ENCODE measurements at regions not wholly inside any gene's neighbourhood (a gene's known extent, or its start where the extent isn't known, plus 50 kb on each side); places are given as distances from the start of the nearest gene placed in this dataset.

DNA sequence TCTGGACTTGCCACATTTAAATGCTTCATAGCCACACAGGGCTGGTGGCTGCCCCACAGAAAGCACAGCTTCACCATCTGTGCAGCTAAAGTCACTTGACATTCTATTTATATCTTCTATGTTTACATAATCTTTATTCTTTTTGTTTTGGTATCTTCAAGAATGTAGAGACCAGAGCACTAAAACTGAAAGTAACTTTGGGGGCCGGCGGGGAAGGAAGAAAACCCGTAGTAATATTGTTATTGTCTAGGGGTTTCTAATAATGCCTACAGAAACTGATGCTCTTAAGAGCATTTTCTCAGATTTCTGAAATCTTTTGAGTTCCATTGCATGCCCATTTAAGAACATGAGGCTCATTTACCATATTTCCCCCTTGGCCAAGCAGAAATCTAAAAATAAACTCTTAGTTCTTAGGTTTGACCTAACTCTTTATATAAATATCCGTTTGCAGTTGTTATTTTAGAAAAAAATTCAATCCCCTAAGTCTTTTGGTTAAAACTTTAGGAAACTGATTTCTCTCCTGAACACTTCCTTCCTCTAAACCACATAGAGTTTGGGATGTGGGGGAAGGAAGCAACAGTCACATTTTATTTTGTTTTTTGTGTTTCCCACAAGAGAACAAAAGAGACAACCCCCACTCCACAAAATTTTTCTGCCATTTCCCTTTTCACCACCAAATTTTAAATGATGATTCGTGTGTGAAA, 207.6 kb downstream of the OGFRL1 start:
- peak; percentile 69 for ATAC-seq
- intact Hi-C loops (cut with DNase I), result no loop called here
- H3K4me1 ChIP-seq, result peaks cover 4 to 7% of the 10 kb centered on the region in 2 donors
- TF ChIP-seq, protein P1, sequence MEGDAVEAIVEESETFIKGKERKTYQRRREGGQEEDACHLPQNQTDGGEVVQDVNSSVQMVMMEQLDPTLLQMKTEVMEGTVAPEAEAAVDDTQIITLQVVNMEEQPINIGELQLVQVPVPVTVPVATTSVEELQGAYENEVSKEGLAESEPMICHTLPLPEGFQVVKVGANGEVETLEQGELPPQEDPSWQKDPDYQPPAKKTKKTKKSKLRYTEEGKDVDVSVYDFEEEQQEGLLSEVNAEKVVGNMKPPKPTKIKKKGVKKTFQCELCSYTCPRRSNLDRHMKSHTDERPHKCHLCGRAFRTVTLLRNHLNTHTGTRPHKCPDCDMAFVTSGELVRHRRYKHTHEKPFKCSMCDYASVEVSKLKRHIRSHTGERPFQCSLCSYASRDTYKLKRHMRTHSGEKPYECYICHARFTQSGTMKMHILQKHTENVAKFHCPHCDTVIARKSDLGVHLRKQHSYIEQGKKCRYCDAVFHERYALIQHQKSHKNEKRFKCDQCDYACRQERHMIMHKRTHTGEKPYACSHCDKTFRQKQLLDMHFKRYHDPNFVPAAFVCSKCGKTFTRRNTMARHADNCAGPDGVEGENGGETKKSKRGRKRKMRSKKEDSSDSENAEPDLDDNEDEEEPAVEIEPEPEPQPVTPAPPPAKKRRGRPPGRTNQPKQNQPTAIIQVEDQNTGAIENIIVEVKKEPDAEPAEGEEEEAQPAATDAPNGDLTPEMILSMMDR (IDR thresholded peaks at IDR 0.05), result no peak
- H3K27ac ChIP-seq, result peak overlapping the region; percentile 67 to 71
- H3K27me3 ChIP-seq, result no peaks in the 10 kb centered on the region
- no peak for DNase-seq
- H3K9me3 ChIP-seq, result no peaks in the 10 kb centered on the region
- peak overlapping the region; percentile 8 for H3K4me3 ChIP-seq
- H3K36me3 ChIP-seq, result no peaks in the 10 kb centered on the region

GRCh38 chr6:71496722-71497033, 208.1 kb downstream of the OGFRL1 start:
- no peak for ATAC-seq
- Histone ChIP-seq H3K36me3 (no peaks in the 10 kb centered on the region), H3K27ac (peak overlapping the region; percentile 67 to 71), H3K27me3 (no peaks in the 10 kb centered on the region), H3K9me3 (no peaks in the 10 kb centered on the region), H3K4me1 (peaks cover 4 to 7% of the 10 kb centered on the region in 2 donors), H3K4me3 (no peak overlapping the region)
- TF ChIP-seq, protein P1 (IDR thresholded peaks at IDR 0.05), result no peak
- DNase-seq, result no peak
- intact Hi-C loops (cut with DNase I), result no loop called here

GRCh38 chr6:71498638-71499037, 210.0 kb downstream of the OGFRL1 start:
- DNase-seq, result no peak
- Histone ChIP-seq H3K27me3 (no peaks in the 10 kb centered on the region), H3K27ac (no peak overlapping the region), H3K4me3 (no peak overlapping the region), H3K36me3 (no peaks in the 10 kb centered on the region), H3K4me1 (peaks cover 4 to 7% of the 10 kb centered on the region in 2 donors), H3K9me3 (no peaks in the 10 kb centered on the region)
- intact Hi-C loops (cut with DNase I), result no loop called here
- ATAC-seq, result peak; percentile 61
- TF ChIP-seq, protein P1 (IDR thresholded peaks at IDR 0.05), result no peak

GRCh38 chr6:71499667-71500066, 211.1 kb downstream of the OGFRL1 start:
- ATAC-seq (no peak), DNase-seq (no peak)
- Histone ChIP-seq H3K4me1 (peaks cover 4 to 7% of the 10 kb centered on the region in 2 donors), H3K27ac (no peak overlapping the region), H3K36me3 (no peaks in the 10 kb centered on the region), H3K4me3 (no peak overlapping the region), H3K27me3 (no peaks in the 10 kb centered on the region), H3K9me3 (no peaks in the 10 kb centered on the region)
- TF ChIP-seq, protein P1 (IDR thresholded peaks at IDR 0.05), result no peak
- intact Hi-C loops (cut with DNase I), result loop anchor here in 1 of 2 donors (10.0 kb wide), 1 partner anchor 115 kb away; no protein-coding TSS in a partner anchor

GRCh38 chr6:71502168-71502567, 213.6 kb downstream of the OGFRL1 start:
- no peaks in the 10 kb centered on the region for H3K36me3 ChIP-seq
- no peaks in the 10 kb centered on the region for H3K4me1 ChIP-seq
- TF ChIP-seq, protein P1 (IDR thresholded peaks at IDR 0.05), result no peak
- no peaks in the 10 kb centered on the region for H3K27me3 ChIP-seq
- H3K27ac ChIP-seq, result no peak overlapping the region
- DNase-seq (no peak), ATAC-seq (no peak)
- H3K9me3 ChIP-seq, result no peaks in the 10 kb centered on the region
- intact Hi-C loops (cut with DNase I), result loop anchor here in 1 of 2 donors (10.0 kb wide), 1 partner anchor 117 kb away; no protein-coding TSS in a partner anchor
- no peak overlapping the region for H3K4me3 ChIP-seq

Data from left lung (tissue), 4 donors.